ENCODE measurements at regions not wholly inside any gene's neighbourhood (a gene's known extent, or its start where the extent isn't known, plus 50 kb on each side); places are given as distances from the start of the nearest gene placed in this dataset.
A peak's percentile ranks its signal among the peaks of the same experiment; 100 is the strongest.

- peak; percentile 71 for TF ChIP-seq ZNF18 (CRISPR knock-in tag; IDR thresholded peaks at IDR 0.05; ENCODE audit: insufficient replicate concordance)
- TF ChIP-seq, protein P1, sequence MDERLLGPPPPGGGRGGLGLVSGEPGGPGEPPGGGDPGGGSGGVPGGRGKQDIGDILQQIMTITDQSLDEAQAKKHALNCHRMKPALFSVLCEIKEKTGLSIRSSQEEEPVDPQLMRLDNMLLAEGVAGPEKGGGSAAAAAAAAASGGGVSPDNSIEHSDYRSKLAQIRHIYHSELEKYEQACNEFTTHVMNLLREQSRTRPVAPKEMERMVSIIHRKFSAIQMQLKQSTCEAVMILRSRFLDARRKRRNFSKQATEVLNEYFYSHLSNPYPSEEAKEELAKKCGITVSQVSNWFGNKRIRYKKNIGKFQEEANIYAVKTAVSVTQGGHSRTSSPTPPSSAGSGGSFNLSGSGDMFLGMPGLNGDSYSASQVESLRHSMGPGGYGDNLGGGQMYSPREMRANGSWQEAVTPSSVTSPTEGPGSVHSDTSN (CRISPR knock-in tag; IDR thresholded peaks at IDR 0.05): no peak
- TF ChIP-seq HDAC2 (CRISPR knock-in tag; IDR thresholded peaks at IDR 0.05): peak; percentile 81
- TF ChIP-seq YY1 (IDR thresholded peaks at IDR 0.05; ENCODE audit: insufficient read depth, insufficient replicate concordance, low read depth, low read length): peak; percentile 1
- TF ChIP-seq HNRNPL (IDR thresholded peaks at IDR 0.05; ENCODE audit: low read depth, low read length): peak; percentile 92
- TF ChIP-seq MTA3 (CRISPR knock-in tag; IDR thresholded peaks at IDR 0.05): no peak
- TF ChIP-seq CBX1 (IDR thresholded peaks at IDR 0.05; ENCODE audit: low read depth): no peak
- TF ChIP-seq SNAI1 (CRISPR knock-in tag; IDR thresholded peaks at IDR 0.05; ENCODE audit: borderline replicate concordance): peak; percentile 98
- no peak for TF ChIP-seq SMAD1 (CRISPR knock-in tag; IDR thresholded peaks at IDR 0.05; ENCODE audit: borderline replicate concordance, low read depth)
- TF ChIP-seq, protein P2, sequence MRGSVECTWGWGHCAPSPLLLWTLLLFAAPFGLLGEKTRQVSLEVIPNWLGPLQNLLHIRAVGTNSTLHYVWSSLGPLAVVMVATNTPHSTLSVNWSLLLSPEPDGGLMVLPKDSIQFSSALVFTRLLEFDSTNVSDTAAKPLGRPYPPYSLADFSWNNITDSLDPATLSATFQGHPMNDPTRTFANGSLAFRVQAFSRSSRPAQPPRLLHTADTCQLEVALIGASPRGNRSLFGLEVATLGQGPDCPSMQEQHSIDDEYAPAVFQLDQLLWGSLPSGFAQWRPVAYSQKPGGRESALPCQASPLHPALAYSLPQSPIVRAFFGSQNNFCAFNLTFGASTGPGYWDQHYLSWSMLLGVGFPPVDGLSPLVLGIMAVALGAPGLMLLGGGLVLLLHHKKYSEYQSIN (CRISPR knock-in tag; IDR thresholded peaks at IDR 0.05; ENCODE audit: borderline replicate concordance): no peak
- peak; percentile 64 for TF ChIP-seq ZNF644 (CRISPR knock-in tag; IDR thresholded peaks at IDR 0.05; ENCODE audit: low read depth)
- no peak for TF ChIP-seq SMARCE1 (IDR thresholded peaks at IDR 0.05; ENCODE audit: borderline replicate concordance)
- peak; percentile 71 for TF ChIP-seq MTA1 (CRISPR knock-in tag; IDR thresholded peaks at IDR 0.05; ENCODE audit: borderline replicate concordance)
- TF ChIP-seq CEBPG (CRISPR knock-in tag; IDR thresholded peaks at IDR 0.05): peak; percentile 80
- TF ChIP-seq, protein P3, sequence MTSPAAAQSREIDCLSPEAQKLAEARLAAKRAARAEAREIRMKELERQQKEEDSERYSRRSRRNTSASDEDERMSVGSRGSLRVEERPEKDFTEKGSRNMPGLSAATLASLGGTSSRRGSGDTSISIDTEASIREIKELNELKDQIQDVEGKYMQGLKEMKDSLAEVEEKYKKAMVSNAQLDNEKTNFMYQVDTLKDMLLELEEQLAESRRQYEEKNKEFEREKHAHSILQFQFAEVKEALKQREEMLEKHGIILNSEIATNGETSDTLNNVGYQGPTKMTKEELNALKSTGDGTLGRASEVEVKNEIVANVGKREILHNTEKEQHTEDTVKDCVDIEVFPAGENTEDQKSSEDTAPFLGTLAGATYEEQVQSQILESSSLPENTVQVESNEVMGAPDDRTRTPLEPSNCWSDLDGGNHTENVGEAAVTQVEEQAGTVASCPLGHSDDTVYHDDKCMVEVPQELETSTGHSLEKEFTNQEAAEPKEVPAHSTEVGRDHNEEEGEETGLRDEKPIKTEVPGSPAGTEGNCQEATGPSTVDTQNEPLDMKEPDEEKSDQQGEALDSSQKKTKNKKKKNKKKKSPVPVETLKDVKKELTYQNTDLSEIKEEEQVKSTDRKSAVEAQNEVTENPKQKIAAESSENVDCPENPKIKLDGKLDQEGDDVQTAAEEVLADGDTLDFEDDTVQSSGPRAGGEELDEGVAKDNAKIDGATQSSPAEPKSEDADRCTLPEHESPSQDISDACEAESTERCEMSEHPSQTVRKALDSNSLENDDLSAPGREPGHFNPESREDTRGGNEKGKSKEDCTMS (CRISPR knock-in tag; conservative IDR thresholded peaks at IDR 0.05): no peak
- TF ChIP-seq ZNF724P (CRISPR knock-in tag; IDR thresholded peaks at IDR 0.05; ENCODE audit: borderline replicate concordance): no peak
- no peak for TF ChIP-seq E2F2 (CRISPR knock-in tag; IDR thresholded peaks at IDR 0.05; ENCODE audit: borderline replicate concordance)
- TF ChIP-seq ZKSCAN5 (CRISPR knock-in tag; IDR thresholded peaks at IDR 0.05): no peak
- 0 out of 2 replicates have a peak, but pooled peaks have one; percentile 20 for TF ChIP-seq ZNF788 (CRISPR knock-in tag; IDR thresholded peaks at IDR 0.05; ENCODE audit: borderline replicate concordance)
- peak; percentile 45; the same call in 1 of the 2 replicates for TF ChIP-seq KMT2A (CRISPR knock-in tag; IDR thresholded peaks at IDR 0.05)
Measured at GRCh38 chr1:228837817-228838716, 102.8 kb downstream of the RHOU start (continued).

Measured in HepG2 (cell line).